ENCODE measurements at regions not wholly inside any gene's neighbourhood (a gene's known extent, or its start where the extent isn't known, plus 50 kb on each side); places are given as distances from the start of the nearest gene placed in this dataset.

- dilution Hi-C loops (cut with MboI; ENCODE audit: extremely low pct_ligation_motif_present, low sequenced_read_pairs), result no loop called here
- no peak overlapping the region for H3K4me3 ChIP-seq (ENCODE audit: control insufficient read depth in 2 of 3, extremely low read depth in 1 of 3, insufficient read depth in 2 of 3, low read depth in 1 of 3, low read length in 3 of 3)
- no peaks in the 10 kb centered on the region for H3K27me3 ChIP-seq (ENCODE audit: control insufficient read depth, extremely low read depth, insufficient read depth, low read length)
- no peak overlapping the region for H3K4me2 ChIP-seq (ENCODE audit: control insufficient read depth, extremely low read depth, insufficient read depth, low read depth, low read length)
- no peak for FAIRE-seq
- TF ChIP-seq CTCF (optimal IDR thresholded peaks at IDR 0.05 in 1 of 3, IDR thresholded peaks at IDR 0.05 in 1 of 3, conservative IDR thresholded peaks at IDR 0.05 in 1 of 3; ENCODE audit: extremely low read depth in 1 of 3, insufficient read depth in 2 of 3, low read length in 3 of 3) (no peak), EZH2 (IDR thresholded peaks at IDR 0.05; ENCODE audit: low read length) (no peak)
- H3K36me3 ChIP-seq (ENCODE audit: control insufficient read depth in 2 of 2, extremely low read depth in 1 of 2, insufficient read depth in 2 of 2, low read length in 2 of 2), result no peaks in the 10 kb centered on the region
- H3K9me3 ChIP-seq (ENCODE audit: control insufficient read depth, low read depth, low read length), result no peaks in the 10 kb centered on the region
- H2AFZ ChIP-seq (ENCODE audit: control insufficient read depth, low read length), result no peak overlapping the region
- no peaks in the 10 kb centered on the region for H3K9me1 ChIP-seq (ENCODE audit: control insufficient read depth, extremely low read depth, insufficient read depth, low read length)
- no peak for DNase-seq (ENCODE audit: low read depth, low spot score)
- H4K20me1 ChIP-seq (ENCODE audit: control insufficient read depth, extremely low read depth, insufficient read depth, low read length), result no peaks in the 10 kb centered on the region
- H3K9ac ChIP-seq (ENCODE audit: control insufficient read depth, extremely low read depth, insufficient read depth, low read length), result no peak overlapping the region
- H3K27ac ChIP-seq (ENCODE audit: control insufficient read depth, insufficient read depth, low read length), result no peak overlapping the region
- no peaks in the 10 kb centered on the region for H3K4me1 ChIP-seq (ENCODE audit: control insufficient read depth, extremely low read depth, insufficient read depth, low read length)
- no peaks in the 10 kb centered on the region for H3K79me2 ChIP-seq (ENCODE audit: control insufficient read depth, insufficient read depth, low read length)
These were observed 358.7 kb upstream of the TMPO start for GRCh38 chr12:98156697-98157096.

GRCh38 chr12:98162906-98163678, 352.3 kb upstream of the TMPO start:
- no peaks in the 10 kb centered on the region for H4K20me1 ChIP-seq (ENCODE audit: control insufficient read depth, extremely low read depth, insufficient read depth, low read length)
- no peak overlapping the region for H3K4me2 ChIP-seq (ENCODE audit: control insufficient read depth, extremely low read depth, insufficient read depth, low read depth, low read length)
- H3K36me3 ChIP-seq (ENCODE audit: control insufficient read depth in 2 of 2, extremely low read depth in 1 of 2, insufficient read depth in 2 of 2, low read length in 2 of 2), result no peaks in the 10 kb centered on the region
- TF ChIP-seq EZH2 (IDR thresholded peaks at IDR 0.05; ENCODE audit: low read length), result no peak
- no peak for TF ChIP-seq CTCF (optimal IDR thresholded peaks at IDR 0.05 in 1 of 3, IDR thresholded peaks at IDR 0.05 in 1 of 3, conservative IDR thresholded peaks at IDR 0.05 in 1 of 3; ENCODE audit: extremely low read depth in 1 of 3, insufficient read depth in 2 of 3, low read length in 3 of 3)
- H3K27ac ChIP-seq (ENCODE audit: control insufficient read depth, insufficient read depth, low read length), result no peak overlapping the region
- H3K4me1 ChIP-seq (ENCODE audit: control insufficient read depth, extremely low read depth, insufficient read depth, low read length), result no peaks in the 10 kb centered on the region
- dilution Hi-C loops (cut with MboI; ENCODE audit: extremely low pct_ligation_motif_present, low sequenced_read_pairs), result no loop called here
- no peak for DNase-seq (ENCODE audit: low read depth, low spot score)
- no peaks in the 10 kb centered on the region for H3K27me3 ChIP-seq (ENCODE audit: control insufficient read depth, extremely low read depth, insufficient read depth, low read length)
- no peak overlapping the region for H3K4me3 ChIP-seq (ENCODE audit: control insufficient read depth in 2 of 3, extremely low read depth in 1 of 3, insufficient read depth in 2 of 3, low read depth in 1 of 3, low read length in 3 of 3)
- H2AFZ ChIP-seq (ENCODE audit: control insufficient read depth, low read length), result no peak overlapping the region
- H3K9me3 ChIP-seq (ENCODE audit: control insufficient read depth, low read depth, low read length), result no peaks in the 10 kb centered on the region
- no peak overlapping the region for H3K9ac ChIP-seq (ENCODE audit: control insufficient read depth, extremely low read depth, insufficient read depth, low read length)
- H3K79me2 ChIP-seq (ENCODE audit: control insufficient read depth, insufficient read depth, low read length), result no peaks in the 10 kb centered on the region
- no peaks in the 10 kb centered on the region for H3K9me1 ChIP-seq (ENCODE audit: control insufficient read depth, extremely low read depth, insufficient read depth, low read length)
- no peak for FAIRE-seq

All from keratinocyte (primary cell).